H9 (cell line): ENCODE measurements at regions not wholly inside any gene's neighbourhood (a gene's known extent, or its start where the extent isn't known, plus 50 kb on each side); places are given as distances from the start of the nearest gene placed in this dataset.
"Not testable (repeated sequence)": the region's sequence is repeated elsewhere in the genome, so short reads cannot be mapped to it uniquely, and the experiment has no call there.

Experiments used
- DNase-seq: peaks from one replicate; pipeline ENCODE4 v3.0.0-alpha.2; 2017
- H2AFZ ChIP-seq: one replicate; pipeline ENCODE4 v1.6.1; 2013; ENCODE audit warnings: mild to moderate bottlenecking, low read length, control low read depth, moderate library complexity
- H2AK5ac ChIP-seq: 2 replicates; pipeline ENCODE4 v1.6.1; 2013; ENCODE audit warnings: low read length, control low read depth, mixed read lengths; ENCODE audit not compliant: insufficient read length
- H2BK120ac ChIP-seq: one replicate; pipeline ENCODE4 v1.6.1; 2013; ENCODE audit warnings: low read depth, mild to moderate bottlenecking, low read length, control low read depth, inconsistent platforms; ENCODE audit not compliant: poor library complexity, severe bottlenecking
- H2BK12ac ChIP-seq: 2 replicates; pipeline ENCODE4 v1.6.1; 2013; ENCODE audit warnings: low read length, control low read depth, mixed read lengths, low read depth; ENCODE audit not compliant: insufficient read length
- H2BK15ac ChIP-seq: 2 replicates; pipeline ENCODE4 v1.6.1; 2013; ENCODE audit warnings: low read depth, low read length, control low read depth
- H2BK20ac ChIP-seq: one replicate; pipeline ENCODE4 v1.6.1; 2013; ENCODE audit warnings: low read depth, mild to moderate bottlenecking, low read length, control low read depth, inconsistent platforms; ENCODE audit not compliant: poor library complexity, severe bottlenecking
- H2BK5ac ChIP-seq: 2 replicates; pipeline ENCODE4 v1.6.1; 2013; ENCODE audit warnings: low read length, control low read depth, mixed read lengths; ENCODE audit not compliant: insufficient read length
- H3K14ac ChIP-seq: 2 replicates; pipeline ENCODE4 v1.6.1; 2013; ENCODE audit warnings: low read length, control low read depth; ENCODE audit not compliant: insufficient read depth
- H3K18ac ChIP-seq: 2 replicates; pipeline ENCODE4 v1.6.1; 2013; ENCODE audit warnings: low read depth, mild to moderate bottlenecking, mixed read lengths, low read length, control low read depth; ENCODE audit not compliant: insufficient read length
- H3K23ac ChIP-seq: 2 replicates; pipeline ENCODE4 v1.6.1; 2013; ENCODE audit warnings: low read length, control low read depth, mixed read lengths, low read depth; ENCODE audit not compliant: insufficient read length
- H3K23me2 ChIP-seq: 2 replicates; pipeline ENCODE4 v1.6.1; 2013; ENCODE audit warnings: low read depth, mild to moderate bottlenecking, mixed read lengths, low read length, control low read depth; ENCODE audit not compliant: insufficient read length, poor library complexity, severe bottlenecking
- H3K27ac ChIP-seq: 2 replicates; pipeline ENCODE4 v1.5.1; 2013; ENCODE audit warnings: low read length, control low read depth, mixed read lengths, low read depth; ENCODE audit not compliant: insufficient read length
- H3K27me3 ChIP-seq: 2 replicates; pipeline ENCODE4 v1.6.1; 2013; ENCODE audit warnings: low read length, control low read depth, inconsistent platforms; ENCODE audit not compliant: insufficient read depth
- H3K4ac ChIP-seq: 2 replicates; pipeline ENCODE4 v1.6.1; 2013; ENCODE audit warnings: low read depth, mild to moderate bottlenecking, control low read depth, inconsistent platforms, low read length, moderate library complexity
- H3K4me1 ChIP-seq: 2 replicates; pipeline ENCODE4 v1.6.1; 2013; ENCODE audit warnings: low read length, control low read depth, inconsistent platforms; ENCODE audit not compliant: insufficient read depth
- H3K4me2 ChIP-seq: 2 replicates; pipeline ENCODE4 v1.6.1; 2013; ENCODE audit warnings: low read length, control low read depth, mixed read lengths; ENCODE audit not compliant: insufficient read length, insufficient read depth
- H3K56ac ChIP-seq: 2 replicates; pipeline ENCODE4 v1.6.1; 2013; ENCODE audit warnings: low read depth, mild to moderate bottlenecking, mixed read lengths, low read length, control low read depth; ENCODE audit not compliant: insufficient read length
- H3K79me1 ChIP-seq: 2 replicates; pipeline ENCODE4 v1.6.1; 2013; ENCODE audit warnings: low read depth, mild to moderate bottlenecking, moderate library complexity, low read length, control low read depth, inconsistent platforms; ENCODE audit not compliant: insufficient read depth, poor library complexity, severe bottlenecking
- H3K79me2 ChIP-seq: 2 replicates; pipeline ENCODE4 v1.6.1; 2013; ENCODE audit warnings: low read length, control low read depth, inconsistent platforms; ENCODE audit not compliant: insufficient read depth
- H3K9ac ChIP-seq: 2 replicates; pipeline ENCODE4 v1.6.1; 2013; ENCODE audit warnings: low read length, control low read depth, mixed read lengths; ENCODE audit not compliant: insufficient read length; ENCODE audit errors: extremely low read depth
- H3K9me3 ChIP-seq: one replicate; pipeline ENCODE4 v1.6.1; 2013; ENCODE audit warnings: low read depth, low read length, inconsistent platforms; ENCODE audit not compliant: control insufficient read depth
- H3T11ph ChIP-seq: one replicate; pipeline ENCODE4 v1.6.1; 2013; ENCODE audit warnings: mild to moderate bottlenecking, low read length, control low read depth, inconsistent platforms
- H4K20me1 ChIP-seq: one replicate; pipeline ENCODE4 v1.6.1; 2013; ENCODE audit not compliant: control insufficient read depth, insufficient read length, insufficient read depth
- H4K5ac ChIP-seq: 2 replicates; pipeline ENCODE4 v1.6.1; 2013; ENCODE audit warnings: low read depth, mild to moderate bottlenecking, mixed read lengths, low read length, control low read depth; ENCODE audit not compliant: insufficient read length
- H4K8ac ChIP-seq: replicated peaks from 2 replicates; pipeline ENCODE4 v1.6.1; 2013; ENCODE audit warnings: low read length, control low read depth, mixed read lengths, low read depth; ENCODE audit not compliant: insufficient read length
- H4K91ac ChIP-seq: 2 replicates; pipeline ENCODE4 v1.6.1; 2013; ENCODE audit warnings: low read depth, mild to moderate bottlenecking, moderate library complexity, mixed read lengths, low read length, control low read depth; ENCODE audit not compliant: insufficient read length
- H3K27ac Mint-ChIP-seq, 3 experiments: 2 replicates in 2 of 3; 3 replicates in 1 of 3; pipeline ENCODE4 v1.8.0; 2020 to 2021; ENCODE audit warnings: mixed read lengths in 3 of 3, mild to moderate bottlenecking in 1 of 3, moderate library complexity in 1 of 3
- H3K27me3 Mint-ChIP-seq: 2 replicates; pipeline ENCODE4 v1.8.0; 2021; ENCODE audit warnings: low read depth, mild to moderate bottlenecking, moderate library complexity, mixed read lengths
- H3K36me3 Mint-ChIP-seq, 3 experiments: 2 replicates in 2 of 3; 3 replicates in 1 of 3; pipeline ENCODE4 v1.8.0; 2020 to 2021; ENCODE audit warnings: low read depth in 3 of 3, mixed read lengths in 3 of 3; ENCODE audit not compliant: insufficient read depth in 1 of 3
- H3K4me1 Mint-ChIP-seq, 2 experiments: 2 replicates each; pipeline ENCODE4 v1.8.0; 2020; ENCODE audit warnings: mixed read lengths in 2 of 2
- H3K4me3 Mint-ChIP-seq, 2 experiments: 2 replicates in 1 of 2; 3 replicates in 1 of 2; pipeline ENCODE4 v1.8.0; 2020 to 2021; ENCODE audit warnings: mild to moderate bottlenecking in 2 of 2, mixed read lengths in 2 of 2, moderate library complexity in 1 of 2
- H3K9me3 Mint-ChIP-seq, 2 experiments: 2 replicates in 1 of 2; 3 replicates in 1 of 2; pipeline ENCODE4 v1.8.0; 2020; ENCODE audit warnings: mild to moderate bottlenecking in 2 of 2, mixed read lengths in 2 of 2, moderate library complexity in 1 of 2
- WGBS: extraction: QIAGEN DNeasy Blood & Tissue Kit; methylation state at CpG from one replicate; pipeline ENCODE4 v1.1.7; 2013; ENCODE audit warnings: missing lambda C conversion rate, low lambda C conversion rate, mixed read lengths; ENCODE audit not compliant: insufficient read length; ENCODE audit errors: extremely low coverage; 5-methylcytosine and 5-hydroxymethylcytosine counted together

GRCh38 chr22:22116997-22117770 is 127.4 kb upstream of the VPREB1 start:
- not testable (repeated sequence) for H4K91ac ChIP-seq, H2BK120ac ChIP-seq, H3K4me2 ChIP-seq, H3K79me2 ChIP-seq, H3K4me1 Mint-ChIP-seq, H2BK15ac ChIP-seq, H3K4me1 ChIP-seq, H4K5ac ChIP-seq, H3K4ac ChIP-seq, H3K27ac ChIP-seq, H3K14ac ChIP-seq, H3K18ac ChIP-seq, H3T11ph ChIP-seq, H3K9ac ChIP-seq, H3K36me3 Mint-ChIP-seq, H2BK12ac ChIP-seq, H3K56ac ChIP-seq, H3K79me1 ChIP-seq, H4K20me1 ChIP-seq, H3K27ac Mint-ChIP-seq, H3K9me3 ChIP-seq, H3K23me2 ChIP-seq, H3K23ac ChIP-seq, H2BK5ac ChIP-seq, H3K4me3 Mint-ChIP-seq, H2AK5ac ChIP-seq, H3K9me3 Mint-ChIP-seq, H2AFZ ChIP-seq, H2BK20ac ChIP-seq, DNase-seq, H4K8ac ChIP-seq
- no CpG with 5 or more reads among the region's 44 CpGs for WGBS
- H3K27me3 ChIP-seq: peaks cover 18% of the 10 kb centered on the region
- peaks cover 71% of the 10 kb centered on the region for H3K27me3 Mint-ChIP-seq
